K562 (cell line): ENCODE measurements at regions not wholly inside any gene's neighbourhood (a gene's known extent, or its start where the extent isn't known, plus 50 kb on each side); places are given as distances from the start of the nearest gene placed in this dataset.

Experiments
- BMI1 ChIP-seq: fragments of 150-350 bp; IDR thresholded peaks from 2 replicates; pipeline ENCODE4 v1.6.1; 2014; ENCODE audit warnings: low read length
- CEBPB ChIP-seq: fragments of 450-650 bp; IDR thresholded peaks from 2 replicates; pipeline ENCODE4 v1.6.1; 2016; ENCODE audit warnings: missing genetic modification characterization, missing compliant biosample characterization
- CHD1 ChIP-seq: fragments of 200-600 bp; sonication (generic); IDR thresholded peaks from one replicate; pipeline ENCODE4 v1.6.1; 2012; ENCODE audit warnings: mild to moderate bottlenecking, moderate library complexity, low read length, inconsistent platforms
- NR1H2 ChIP-seq: sonication (generic); formaldehyde crosslinking; IDR thresholded peaks from 2 replicates; pipeline ENCODE4 v1.4.0; 2020; ENCODE audit warnings: mild to moderate bottlenecking, missing genetic modification reagents
- POLR2AphosphoS5 ChIP-seq: IDR thresholded peaks from 2 replicates; pipeline ENCODE4 v1.6.1; 2011; ENCODE audit warnings: mild to moderate bottlenecking, low read depth, low read length, moderate library complexity; ENCODE audit not compliant: control insufficient read depth, insufficient read depth
- ZNF143 ChIP-seq: sonication (generic); formaldehyde crosslinking; IDR thresholded peaks from 2 replicates; pipeline ENCODE4 v1.9.0; 2022; ENCODE audit warnings: mild to moderate bottlenecking, missing genetic modification reagents
- ZNF217 ChIP-seq: sonication (generic); formaldehyde crosslinking; IDR thresholded peaks from 2 replicates; pipeline ENCODE4 v1.8.0; 2022; ENCODE audit warnings: mild to moderate bottlenecking, missing genetic modification reagents
- TF ChIP-seq, protein P1 (sequence below): fragments of 450-650 bp; IDR thresholded peaks from 2 replicates; pipeline ENCODE4 v1.6.1; 2016; ENCODE audit warnings: mild to moderate bottlenecking, moderate library complexity

DNA sequence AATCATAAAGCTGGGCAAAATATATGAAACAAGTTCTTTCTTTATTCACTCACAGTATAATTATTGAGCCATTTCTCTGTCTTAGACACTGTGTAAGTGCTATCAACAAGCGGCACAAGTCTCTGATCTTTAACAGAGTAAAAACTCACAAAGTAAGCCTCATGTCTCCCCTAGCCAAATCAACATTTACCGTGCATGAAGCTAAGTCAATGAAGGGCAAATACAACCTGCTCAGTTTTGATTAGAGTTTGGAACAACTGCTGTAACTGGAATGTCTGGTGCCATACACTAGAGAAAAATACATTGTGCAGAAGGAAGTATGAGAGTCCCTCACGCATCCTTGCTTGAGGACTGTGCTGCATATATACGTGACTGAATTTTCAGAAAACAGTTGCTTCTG lies 291.0 kb upstream of the EPHA3 start:
- TF ChIP-seq NR1H2 (CRISPR knock-in tag) (no peak), CEBPB (no peak), BMI1 (no peak), CHD1 (no peak), ZNF217 (CRISPR knock-in tag) (no peak), ZNF143 (CRISPR knock-in tag) (no peak), POLR2AphosphoS5 (no peak)
- TF ChIP-seq, protein P1, sequence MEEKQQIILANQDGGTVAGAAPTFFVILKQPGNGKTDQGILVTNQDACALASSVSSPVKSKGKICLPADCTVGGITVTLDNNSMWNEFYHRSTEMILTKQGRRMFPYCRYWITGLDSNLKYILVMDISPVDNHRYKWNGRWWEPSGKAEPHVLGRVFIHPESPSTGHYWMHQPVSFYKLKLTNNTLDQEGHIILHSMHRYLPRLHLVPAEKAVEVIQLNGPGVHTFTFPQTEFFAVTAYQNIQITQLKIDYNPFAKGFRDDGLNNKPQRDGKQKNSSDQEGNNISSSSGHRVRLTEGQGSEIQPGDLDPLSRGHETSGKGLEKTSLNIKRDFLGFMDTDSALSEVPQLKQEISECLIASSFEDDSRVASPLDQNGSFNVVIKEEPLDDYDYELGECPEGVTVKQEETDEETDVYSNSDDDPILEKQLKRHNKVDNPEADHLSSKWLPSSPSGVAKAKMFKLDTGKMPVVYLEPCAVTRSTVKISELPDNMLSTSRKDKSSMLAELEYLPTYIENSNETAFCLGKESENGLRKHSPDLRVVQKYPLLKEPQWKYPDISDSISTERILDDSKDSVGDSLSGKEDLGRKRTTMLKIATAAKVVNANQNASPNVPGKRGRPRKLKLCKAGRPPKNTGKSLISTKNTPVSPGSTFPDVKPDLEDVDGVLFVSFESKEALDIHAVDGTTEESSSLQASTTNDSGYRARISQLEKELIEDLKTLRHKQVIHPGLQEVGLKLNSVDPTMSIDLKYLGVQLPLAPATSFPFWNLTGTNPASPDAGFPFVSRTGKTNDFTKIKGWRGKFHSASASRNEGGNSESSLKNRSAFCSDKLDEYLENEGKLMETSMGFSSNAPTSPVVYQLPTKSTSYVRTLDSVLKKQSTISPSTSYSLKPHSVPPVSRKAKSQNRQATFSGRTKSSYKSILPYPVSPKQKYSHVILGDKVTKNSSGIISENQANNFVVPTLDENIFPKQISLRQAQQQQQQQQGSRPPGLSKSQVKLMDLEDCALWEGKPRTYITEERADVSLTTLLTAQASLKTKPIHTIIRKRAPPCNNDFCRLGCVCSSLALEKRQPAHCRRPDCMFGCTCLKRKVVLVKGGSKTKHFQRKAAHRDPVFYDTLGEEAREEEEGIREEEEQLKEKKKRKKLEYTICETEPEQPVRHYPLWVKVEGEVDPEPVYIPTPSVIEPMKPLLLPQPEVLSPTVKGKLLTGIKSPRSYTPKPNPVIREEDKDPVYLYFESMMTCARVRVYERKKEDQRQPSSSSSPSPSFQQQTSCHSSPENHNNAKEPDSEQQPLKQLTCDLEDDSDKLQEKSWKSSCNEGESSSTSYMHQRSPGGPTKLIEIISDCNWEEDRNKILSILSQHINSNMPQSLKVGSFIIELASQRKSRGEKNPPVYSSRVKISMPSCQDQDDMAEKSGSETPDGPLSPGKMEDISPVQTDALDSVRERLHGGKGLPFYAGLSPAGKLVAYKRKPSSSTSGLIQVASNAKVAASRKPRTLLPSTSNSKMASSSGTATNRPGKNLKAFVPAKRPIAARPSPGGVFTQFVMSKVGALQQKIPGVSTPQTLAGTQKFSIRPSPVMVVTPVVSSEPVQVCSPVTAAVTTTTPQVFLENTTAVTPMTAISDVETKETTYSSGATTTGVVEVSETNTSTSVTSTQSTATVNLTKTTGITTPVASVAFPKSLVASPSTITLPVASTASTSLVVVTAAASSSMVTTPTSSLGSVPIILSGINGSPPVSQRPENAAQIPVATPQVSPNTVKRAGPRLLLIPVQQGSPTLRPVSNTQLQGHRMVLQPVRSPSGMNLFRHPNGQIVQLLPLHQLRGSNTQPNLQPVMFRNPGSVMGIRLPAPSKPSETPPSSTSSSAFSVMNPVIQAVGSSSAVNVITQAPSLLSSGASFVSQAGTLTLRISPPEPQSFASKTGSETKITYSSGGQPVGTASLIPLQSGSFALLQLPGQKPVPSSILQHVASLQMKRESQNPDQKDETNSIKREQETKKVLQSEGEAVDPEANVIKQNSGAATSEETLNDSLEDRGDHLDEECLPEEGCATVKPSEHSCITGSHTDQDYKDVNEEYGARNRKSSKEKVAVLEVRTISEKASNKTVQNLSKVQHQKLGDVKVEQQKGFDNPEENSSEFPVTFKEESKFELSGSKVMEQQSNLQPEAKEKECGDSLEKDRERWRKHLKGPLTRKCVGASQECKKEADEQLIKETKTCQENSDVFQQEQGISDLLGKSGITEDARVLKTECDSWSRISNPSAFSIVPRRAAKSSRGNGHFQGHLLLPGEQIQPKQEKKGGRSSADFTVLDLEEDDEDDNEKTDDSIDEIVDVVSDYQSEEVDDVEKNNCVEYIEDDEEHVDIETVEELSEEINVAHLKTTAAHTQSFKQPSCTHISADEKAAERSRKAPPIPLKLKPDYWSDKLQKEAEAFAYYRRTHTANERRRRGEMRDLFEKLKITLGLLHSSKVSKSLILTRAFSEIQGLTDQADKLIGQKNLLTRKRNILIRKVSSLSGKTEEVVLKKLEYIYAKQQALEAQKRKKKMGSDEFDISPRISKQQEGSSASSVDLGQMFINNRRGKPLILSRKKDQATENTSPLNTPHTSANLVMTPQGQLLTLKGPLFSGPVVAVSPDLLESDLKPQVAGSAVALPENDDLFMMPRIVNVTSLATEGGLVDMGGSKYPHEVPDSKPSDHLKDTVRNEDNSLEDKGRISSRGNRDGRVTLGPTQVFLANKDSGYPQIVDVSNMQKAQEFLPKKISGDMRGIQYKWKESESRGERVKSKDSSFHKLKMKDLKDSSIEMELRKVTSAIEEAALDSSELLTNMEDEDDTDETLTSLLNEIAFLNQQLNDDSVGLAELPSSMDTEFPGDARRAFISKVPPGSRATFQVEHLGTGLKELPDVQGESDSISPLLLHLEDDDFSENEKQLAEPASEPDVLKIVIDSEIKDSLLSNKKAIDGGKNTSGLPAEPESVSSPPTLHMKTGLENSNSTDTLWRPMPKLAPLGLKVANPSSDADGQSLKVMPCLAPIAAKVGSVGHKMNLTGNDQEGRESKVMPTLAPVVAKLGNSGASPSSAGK, result no peak
